ENCODE measurements at regions not wholly inside any gene's neighbourhood (a gene's known extent, or its start where the extent isn't known, plus 50 kb on each side); places are given as distances from the start of the nearest gene placed in this dataset.

DNA sequence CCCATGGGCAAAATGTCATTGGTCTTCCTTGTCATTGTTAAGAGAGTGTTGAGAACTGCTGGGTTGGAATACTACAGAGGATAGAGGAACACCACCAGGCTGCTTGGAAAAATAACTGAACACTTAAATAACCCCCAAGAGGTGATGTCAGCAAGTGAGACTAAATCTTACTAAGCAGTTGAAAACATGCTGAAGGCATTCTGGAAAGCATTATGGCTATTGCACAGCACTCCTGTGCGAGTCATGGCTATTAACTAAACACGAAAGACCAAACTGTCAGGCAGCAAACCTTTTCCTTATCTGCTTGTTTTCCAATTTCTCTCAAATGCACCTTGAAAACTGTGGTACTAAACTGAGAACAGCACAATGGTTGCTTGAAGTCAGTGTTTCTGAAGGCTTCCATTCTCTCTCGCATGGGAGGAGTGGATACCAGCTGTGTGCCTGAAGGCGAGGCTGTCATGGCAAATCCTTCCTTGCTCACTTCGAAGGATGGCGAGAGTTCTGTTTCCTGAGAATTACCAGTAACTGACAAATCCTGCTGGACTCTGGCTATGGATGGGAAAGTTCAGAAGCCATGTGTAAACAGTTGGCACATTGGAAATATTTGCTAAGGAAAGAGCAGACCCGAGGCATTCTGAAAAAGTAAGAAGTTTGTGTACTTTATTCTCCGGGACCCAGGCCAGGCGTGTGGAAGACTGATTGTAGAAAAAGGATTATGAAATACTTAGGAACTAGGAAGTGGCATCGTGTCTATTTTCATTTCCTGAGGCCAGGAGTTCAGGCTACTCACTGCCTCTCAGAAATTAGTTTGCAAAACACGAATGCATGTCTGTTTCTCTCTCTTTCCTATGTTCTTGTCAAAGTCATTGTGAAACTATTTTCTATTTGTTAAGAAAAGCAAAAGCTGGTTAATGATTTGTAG is 182.1 kb downstream of the DMRT2 start:
- TF ChIP-seq, protein P1, sequence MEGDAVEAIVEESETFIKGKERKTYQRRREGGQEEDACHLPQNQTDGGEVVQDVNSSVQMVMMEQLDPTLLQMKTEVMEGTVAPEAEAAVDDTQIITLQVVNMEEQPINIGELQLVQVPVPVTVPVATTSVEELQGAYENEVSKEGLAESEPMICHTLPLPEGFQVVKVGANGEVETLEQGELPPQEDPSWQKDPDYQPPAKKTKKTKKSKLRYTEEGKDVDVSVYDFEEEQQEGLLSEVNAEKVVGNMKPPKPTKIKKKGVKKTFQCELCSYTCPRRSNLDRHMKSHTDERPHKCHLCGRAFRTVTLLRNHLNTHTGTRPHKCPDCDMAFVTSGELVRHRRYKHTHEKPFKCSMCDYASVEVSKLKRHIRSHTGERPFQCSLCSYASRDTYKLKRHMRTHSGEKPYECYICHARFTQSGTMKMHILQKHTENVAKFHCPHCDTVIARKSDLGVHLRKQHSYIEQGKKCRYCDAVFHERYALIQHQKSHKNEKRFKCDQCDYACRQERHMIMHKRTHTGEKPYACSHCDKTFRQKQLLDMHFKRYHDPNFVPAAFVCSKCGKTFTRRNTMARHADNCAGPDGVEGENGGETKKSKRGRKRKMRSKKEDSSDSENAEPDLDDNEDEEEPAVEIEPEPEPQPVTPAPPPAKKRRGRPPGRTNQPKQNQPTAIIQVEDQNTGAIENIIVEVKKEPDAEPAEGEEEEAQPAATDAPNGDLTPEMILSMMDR (IDR thresholded peaks at IDR 0.05; ENCODE audit: low read length): no peak
- no peak for TF ChIP-seq EZH2 (IDR thresholded peaks at IDR 0.05; ENCODE audit: borderline replicate concordance, low read length)

Measured in OCI-LY1 (cell line).